AG04449 (cell line): ENCODE measurements at regions not wholly inside any gene's neighbourhood (a gene's known extent, or its start where the extent isn't known, plus 50 kb on each side); places are given as distances from the start of the nearest gene placed in this dataset.

Experiments
- CTCF ChIA-PET: fragments of 350-600 bp; formaldehyde crosslinking; extraction: SDS; loops from one replicate; lab custom pipeline; 2021; ENCODE audit warnings: antibody characterized with exemption; lab: Yijun Ruan, JAX
- POLR2A ChIA-PET: fragments of 400-600, 350-600 bp; formaldehyde crosslinking; extraction: SDS; loops from one replicate; lab custom pipeline; 2020; ENCODE audit warnings: antibody characterized with exemption, inconsistent platforms; lab: Yijun Ruan, JAX
- DNase-seq: peaks from one replicate; pipeline ENCODE4 v3.0.0-alpha.2; 2010; ENCODE audit warnings: low read depth, low spot score
- H3K4me3 ChIP-seq: 2 replicates; pipeline ENCODE4 v1.5.1; 2011; ENCODE audit warnings: low read depth, mild to moderate bottlenecking, control low read depth, low read length
- CTCF ChIP-seq: IDR thresholded peaks from one replicate; pipeline ENCODE4 v1.5.1; 2011; ENCODE audit warnings: mild to moderate bottlenecking, moderate library complexity, low read length, control low read depth, inconsistent platforms; ENCODE audit not compliant: insufficient read depth; ENCODE audit errors: missing control alignments

GRCh38 chr6:132964101-132964867, 149.9 kb downstream of the RPS12 start:
- CTCF ChIA-PET, result interaction anchor here (1.5 to 1.6 kb wide), 2 partner anchors 591 to 1132 kb away, joined by 4 read pairs; no protein-coding TSS in a partner anchor
- TF ChIP-seq CTCF, result no peak
- POLR2A ChIA-PET, result no interaction called here
- H3K4me3 ChIP-seq, result no peak overlapping the region
- DNase-seq, result no peak

DNA sequence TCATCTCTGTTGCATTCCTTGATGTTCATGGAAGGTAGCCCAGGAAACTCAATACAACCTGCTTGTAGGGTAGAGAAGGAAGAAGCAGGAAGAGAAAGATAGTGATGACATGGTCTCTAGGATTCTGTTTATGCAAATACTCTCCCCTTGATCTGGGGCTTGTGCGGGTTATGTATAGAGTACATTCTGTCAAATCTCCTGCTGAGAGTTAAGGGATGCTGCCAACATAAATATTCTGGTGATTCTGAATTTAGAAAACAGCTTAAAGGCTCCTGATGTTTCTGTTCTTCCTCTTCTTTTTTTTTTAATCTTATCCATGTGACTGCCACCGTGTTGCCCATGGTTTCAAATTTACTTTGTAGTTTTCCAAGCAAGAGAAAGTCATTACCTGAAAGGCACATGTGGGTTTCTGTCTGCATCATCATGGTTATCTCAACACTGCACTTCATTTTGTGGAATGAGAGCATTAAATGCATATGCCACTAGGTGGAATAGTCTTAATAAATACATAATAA, 150.6 kb downstream of the RPS12 start:
- TF ChIP-seq CTCF, result no peak
- no peak overlapping the region for H3K4me3 ChIP-seq
- DNase-seq, result no peak
- POLR2A ChIA-PET, result no interaction called here
- CTCF ChIA-PET, result interaction anchor here (1.5 kb wide), 1 partner anchor 591 kb away, joined by 4 read pairs; no protein-coding TSS in a partner anchor

- no peak for TF ChIP-seq CTCF
- POLR2A ChIA-PET, result no interaction called here
- no peak for DNase-seq
- no peak overlapping the region for H3K4me3 ChIP-seq
- CTCF ChIA-PET, result interaction anchor here (1.4 kb wide), 1 partner anchor 545 kb away, joined by 3 read pairs; no protein-coding TSS in a partner anchor
Measured at GRCh38 chr6:132967871-132968270, 153.5 kb downstream of the RPS12 start.

GRCh38 chr6:132968419-132968950, 154.1 kb downstream of the RPS12 start:
- no peak for TF ChIP-seq CTCF
- no peak for DNase-seq
- ChIA-PET CTCF (interaction anchor here (1.4 kb wide), 1 partner anchor 544 kb away, joined by 3 read pairs; no protein-coding TSS in a partner anchor), POLR2A (no interaction called here)
- no peak overlapping the region for H3K4me3 ChIP-seq

GRCh38 chr6:132969196-132969595, 154.8 kb downstream of the RPS12 start:
- no peak for TF ChIP-seq CTCF
- no peak for DNase-seq
- ChIA-PET CTCF (interaction anchor here (1.6 kb wide), 1 partner anchor 543 kb away, joined by 4 read pairs; no protein-coding TSS in a partner anchor), POLR2A (no interaction called here)
- H3K4me3 ChIP-seq, result no peak overlapping the region

DNA sequence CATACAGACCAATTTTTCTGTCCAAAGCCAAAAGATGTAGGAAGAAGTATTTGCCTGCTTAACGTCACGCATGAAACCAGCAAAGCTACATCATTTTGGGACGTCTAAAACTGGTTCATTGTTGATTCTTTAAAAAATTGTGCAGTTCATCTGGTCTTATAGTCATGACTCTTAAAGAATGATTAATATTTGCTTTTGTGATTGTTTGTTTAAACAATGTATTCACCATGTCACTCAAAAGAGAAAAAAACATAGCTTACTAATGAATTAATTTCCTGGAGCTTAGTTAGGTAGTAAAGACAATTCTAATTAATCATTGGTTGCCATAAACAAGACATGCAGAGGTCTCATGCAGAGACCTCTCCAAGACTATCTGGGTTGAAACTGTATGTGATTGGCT, 157.3 kb downstream of the RPS12 start:
- no peak overlapping the region for H3K4me3 ChIP-seq
- no peak for TF ChIP-seq CTCF
- ChIA-PET POLR2A (no interaction called here), CTCF (interaction anchor here (5.2 kb wide), 1 partner anchor 10 kb away, joined by 22 read pairs; no protein-coding TSS in a partner anchor)
- no peak for DNase-seq
